Activated CD8-positive, alpha-beta memory T cell treated with anti-CD3 and anti-CD28 coated beads, Interleukin-2, amount 10 ng/mL, durations not matched to agents 7 days and 5 days (primary cell): ENCODE measurements at regions not wholly inside any gene's neighbourhood (a gene's known extent, or its start where the extent isn't known, plus 50 kb on each side); places are given as distances from the start of the nearest gene placed in this dataset.
"Not testable (repeated sequence)": the region's sequence is repeated elsewhere in the genome, so short reads cannot be mapped to it uniquely, and the experiment has no call there.

ENCODE experiments used
- ATAC-seq: fragments of 150-1000 bp; cut with Tn5 transposase; one replicate; pipeline ENCODE4 v1.10.0; 2021; ENCODE audit warnings: moderate library complexity
- CTCF ChIA-PET: fragments of 350-600 bp; sonication (Branson Sonifier 250); formaldehyde crosslinking; loops from one replicate; lab custom pipeline; 2021; ENCODE audit warnings: antibody characterized with exemption; lab: Charles Lee
- DNase-seq: peaks from one replicate; pipeline ENCODE4 v3.0.0-alpha.2; 2020
- H3K27ac Mint-ChIP-seq: one replicate; pipeline ENCODE4 v1.8.0; 2021; ENCODE audit warnings: mild to moderate bottlenecking, mixed read lengths
- H3K27me3 Mint-ChIP-seq: one replicate; pipeline ENCODE4 v1.8.0; 2021; ENCODE audit warnings: mixed read lengths
- H3K36me3 Mint-ChIP-seq: one replicate; pipeline ENCODE4 v1.8.0; 2021; ENCODE audit warnings: mild to moderate bottlenecking, mixed read lengths
- H3K4me1 Mint-ChIP-seq: one replicate; pipeline ENCODE4 v1.8.0; 2021; ENCODE audit warnings: mixed read lengths
- H3K4me3 Mint-ChIP-seq: one replicate; pipeline ENCODE4 v1.8.0; 2021; ENCODE audit warnings: mild to moderate bottlenecking, moderate library complexity, mixed read lengths
- H3K9me3 Mint-ChIP-seq: one replicate; pipeline ENCODE4 v1.8.0; 2022; ENCODE audit warnings: low read depth, mixed read lengths

DNA sequence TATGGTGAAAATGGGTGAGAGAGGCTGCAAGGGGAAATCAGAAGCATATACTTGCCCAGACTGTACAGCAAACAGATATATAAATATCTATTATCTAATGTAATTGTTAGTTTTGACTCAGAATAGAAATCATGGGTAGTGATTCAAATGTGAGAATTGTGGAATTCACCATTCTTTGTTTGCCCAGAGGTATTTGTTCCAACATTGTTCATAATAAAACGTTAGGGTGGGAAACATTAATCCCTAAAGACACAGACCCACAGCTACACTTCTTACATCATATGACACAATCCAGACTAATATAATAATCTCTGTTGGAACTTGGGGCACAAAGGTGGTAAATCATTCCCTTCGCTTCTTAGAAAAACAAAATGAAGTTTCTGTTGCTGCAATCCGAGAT is 646.5 kb upstream of the SLITRK6 start:
- H3K36me3 Mint-ChIP-seq, result no peaks in the 10 kb centered on the region
- CTCF ChIA-PET, result no interaction called here
- no peaks in the 10 kb centered on the region for H3K4me1 Mint-ChIP-seq

DNA sequence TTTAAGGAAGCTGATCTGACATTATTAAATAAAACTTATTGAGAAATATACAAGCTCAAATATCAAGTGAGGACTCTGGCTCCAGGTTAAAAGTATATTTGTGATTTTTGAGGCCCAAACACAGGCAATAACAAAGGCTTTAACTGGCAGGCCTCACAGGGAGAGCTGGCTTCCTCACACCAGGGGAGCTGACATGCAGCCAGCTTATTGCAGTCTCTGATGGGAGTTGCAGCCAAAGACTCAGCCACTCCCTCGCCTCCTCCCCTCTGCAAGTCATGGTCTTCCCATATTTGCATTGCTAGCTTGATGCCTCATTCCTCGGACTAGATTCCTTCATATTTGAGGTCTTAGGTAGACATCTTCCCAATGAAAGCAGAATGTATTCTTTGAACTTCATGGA is 647.1 kb upstream of the SLITRK6 start:
- CTCF ChIA-PET, result no interaction called here
- Mint-ChIP-seq H3K4me3 (no peak overlapping the region), H3K27ac (no peak overlapping the region), H3K4me1 (no peaks in the 10 kb centered on the region), H3K27me3 (no peaks in the 10 kb centered on the region), H3K9me3 (peaks cover 8% of the 10 kb centered on the region), H3K36me3 (no peaks in the 10 kb centered on the region)
- DNase-seq (no peak), ATAC-seq (no peak)

More for the DNA sequence above, 646.5 kb upstream of the SLITRK6 start:
- Mint-ChIP-seq H3K4me3 (no peak overlapping the region), H3K9me3 (peaks cover 8% of the 10 kb centered on the region), H3K27ac (no peak overlapping the region), H3K27me3 (no peaks in the 10 kb centered on the region)
- DNase-seq (no peak), ATAC-seq (no peak)

DNA sequence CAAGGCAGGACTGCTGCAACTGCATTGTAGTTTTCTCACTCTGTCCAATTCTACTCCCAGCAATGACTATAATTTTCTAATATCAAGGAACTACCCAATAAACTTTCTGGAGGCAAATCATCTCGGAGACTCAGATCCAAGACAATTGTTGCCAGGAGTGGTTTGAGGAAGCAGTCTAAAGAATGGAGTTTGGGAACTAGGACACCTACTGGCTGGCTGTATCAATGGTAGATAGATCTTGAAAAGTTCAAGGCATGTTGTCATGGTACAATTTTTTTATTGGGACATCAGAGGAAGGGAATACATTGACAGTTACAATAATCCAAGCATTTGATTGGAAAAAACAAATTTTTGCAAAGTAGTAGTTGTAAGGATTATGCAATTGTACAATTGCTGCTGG is 648.3 kb upstream of the SLITRK6 start:
- DNase-seq (no peak), ATAC-seq (no peak)
- H3K4me3 Mint-ChIP-seq, result no peak overlapping the region
- no peaks in the 10 kb centered on the region for H3K4me1 Mint-ChIP-seq
- no peak overlapping the region for H3K27ac Mint-ChIP-seq
- CTCF ChIA-PET, result no interaction called here
- H3K27me3 Mint-ChIP-seq, result no peaks in the 10 kb centered on the region
- H3K36me3 Mint-ChIP-seq, result no peaks in the 10 kb centered on the region
- peaks cover 8% of the 10 kb centered on the region for H3K9me3 Mint-ChIP-seq

DNA sequence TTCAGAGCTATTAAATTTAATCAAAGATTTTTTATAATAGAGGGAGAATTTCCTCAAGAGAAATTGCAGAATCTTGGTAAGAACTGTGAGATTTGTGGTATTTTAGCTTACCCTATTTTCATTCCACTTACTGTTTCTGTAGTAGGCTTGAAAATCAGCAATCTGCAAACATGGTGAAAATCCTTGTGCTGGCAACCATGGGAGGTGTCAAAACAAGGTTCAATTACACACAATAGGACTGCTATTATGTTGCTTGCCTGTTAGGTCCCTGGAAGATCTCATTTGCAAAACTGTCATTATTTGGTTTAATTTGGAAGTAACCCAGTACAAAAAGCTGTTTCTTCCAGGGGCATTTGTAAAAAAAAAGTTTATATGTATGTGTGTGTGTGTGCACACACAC is 662.8 kb upstream of the SLITRK6 start:
- no peaks in the 10 kb centered on the region for H3K4me1 Mint-ChIP-seq
- no peak overlapping the region for H3K4me3 Mint-ChIP-seq
- no peak for DNase-seq
- H3K27me3 Mint-ChIP-seq, result no peaks in the 10 kb centered on the region
- no peak overlapping the region for H3K27ac Mint-ChIP-seq
- no peaks in the 10 kb centered on the region for H3K36me3 Mint-ChIP-seq
- peaks cover 4% of the 10 kb centered on the region for H3K9me3 Mint-ChIP-seq
- no peak for ATAC-seq
- CTCF ChIA-PET, result no interaction called here

DNA sequence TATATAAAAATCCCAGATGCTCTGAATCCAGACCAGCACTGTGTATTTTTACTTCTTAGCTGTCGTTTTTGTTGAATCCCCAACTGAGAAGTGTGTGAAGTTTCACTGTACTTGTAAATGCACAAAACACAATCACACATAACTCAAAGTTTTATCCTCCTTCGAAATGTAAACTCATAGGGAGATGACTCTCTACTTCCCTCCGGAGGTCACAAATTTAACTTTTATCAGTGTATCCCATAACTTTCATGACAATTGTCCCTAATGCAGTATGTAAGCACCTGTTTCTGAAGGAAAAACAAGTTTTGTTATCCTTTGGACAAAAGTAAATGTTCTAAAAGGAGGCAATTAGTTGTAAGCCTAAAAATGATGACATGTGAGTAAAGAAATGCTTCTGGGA is 665.0 kb upstream of the SLITRK6 start:
- Mint-ChIP-seq H3K4me3 (no peak overlapping the region), H3K9me3 (peaks cover 4% of the 10 kb centered on the region), H3K4me1 (no peaks in the 10 kb centered on the region), H3K27ac (no peak overlapping the region), H3K36me3 (no peaks in the 10 kb centered on the region), H3K27me3 (no peaks in the 10 kb centered on the region)
- ATAC-seq, result no peak
- CTCF ChIA-PET, result no interaction called here
- no peak for DNase-seq

DNA sequence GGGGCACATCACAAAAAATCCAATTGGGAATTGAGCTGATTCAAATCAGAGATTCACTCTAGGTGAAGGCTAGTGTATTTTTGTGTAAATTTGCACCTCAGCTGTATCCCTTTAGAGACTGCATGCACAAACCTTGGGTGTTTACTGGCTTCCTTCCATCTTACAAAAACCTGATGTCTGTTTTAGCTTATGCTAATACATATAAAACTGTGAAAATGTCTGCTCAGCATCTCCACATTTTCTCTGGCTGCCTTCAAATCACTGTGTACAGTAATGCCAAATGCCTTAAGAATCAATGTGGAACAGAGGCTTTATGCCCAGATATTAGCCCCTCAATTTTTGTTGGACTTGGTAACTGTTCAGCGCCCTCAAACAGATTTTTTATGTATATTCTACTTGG is 675.8 kb upstream of the SLITRK6 start:
- CTCF ChIA-PET, result no interaction called here
- Mint-ChIP-seq H3K27me3 (no peaks in the 10 kb centered on the region), H3K4me3 (no peak overlapping the region), H3K27ac (no peak overlapping the region), H3K36me3 (no peaks in the 10 kb centered on the region), H3K9me3 (peaks cover 4% of the 10 kb centered on the region), H3K4me1 (no peaks in the 10 kb centered on the region)
- ATAC-seq, result no peak
- no peak for DNase-seq

DNA sequence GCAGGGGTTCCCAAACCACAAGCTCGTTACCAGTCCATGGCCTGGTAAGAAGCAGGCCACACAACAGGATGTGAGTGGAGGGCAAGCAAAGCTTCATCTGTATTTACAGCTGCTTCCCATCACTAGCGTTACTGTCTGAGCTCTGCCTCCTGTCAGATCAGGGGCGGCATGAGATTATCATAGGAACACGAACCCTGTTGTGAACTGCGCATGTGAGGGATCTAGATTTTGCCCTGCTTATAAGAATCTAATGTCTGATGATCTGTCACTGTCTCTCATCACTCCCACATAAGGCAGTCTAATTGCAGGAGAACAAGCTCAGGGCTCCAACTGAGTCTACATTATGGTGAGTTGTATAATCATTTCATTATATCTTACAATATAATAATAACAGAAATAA is 677.4 kb upstream of the SLITRK6 start:
- no peaks in the 10 kb centered on the region for H3K27me3 Mint-ChIP-seq
- ATAC-seq, result no peak
- no peak for DNase-seq
- H3K27ac Mint-ChIP-seq, result no peak overlapping the region
- H3K4me1 Mint-ChIP-seq, result no peaks in the 10 kb centered on the region
- peaks cover 1% of the 10 kb centered on the region for H3K9me3 Mint-ChIP-seq
- CTCF ChIA-PET, result no interaction called here
- H3K4me3 Mint-ChIP-seq, result no peak overlapping the region
- no peaks in the 10 kb centered on the region for H3K36me3 Mint-ChIP-seq

DNA sequence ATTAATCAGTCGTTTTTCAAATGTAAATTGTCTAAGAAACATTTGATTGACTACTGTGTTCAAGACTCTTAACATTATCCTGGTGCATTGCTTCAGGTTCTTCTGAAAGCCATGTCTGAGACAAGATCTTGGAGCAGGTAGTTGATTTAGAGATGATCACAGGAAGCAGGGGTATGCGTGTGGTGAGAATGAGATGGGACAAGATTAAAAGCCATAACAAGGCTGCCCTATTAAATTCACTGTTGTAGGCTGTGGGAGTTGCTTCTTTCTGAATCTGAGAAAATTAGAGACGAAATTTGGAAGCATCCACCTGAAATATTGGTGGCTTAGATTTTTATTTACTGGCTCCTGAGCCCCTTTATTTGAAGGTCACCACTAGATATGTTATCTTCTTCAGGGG is 687.4 kb upstream of the SLITRK6 start:
- CTCF ChIA-PET, result no interaction called here
- Mint-ChIP-seq H3K4me3 (no peak overlapping the region), H3K4me1 (no peaks in the 10 kb centered on the region), H3K9me3 (peaks cover 7% of the 10 kb centered on the region), H3K27ac (no peak overlapping the region), H3K27me3 (no peaks in the 10 kb centered on the region), H3K36me3 (no peaks in the 10 kb centered on the region)
- DNase-seq, result no peak
- ATAC-seq, result no peak

DNA sequence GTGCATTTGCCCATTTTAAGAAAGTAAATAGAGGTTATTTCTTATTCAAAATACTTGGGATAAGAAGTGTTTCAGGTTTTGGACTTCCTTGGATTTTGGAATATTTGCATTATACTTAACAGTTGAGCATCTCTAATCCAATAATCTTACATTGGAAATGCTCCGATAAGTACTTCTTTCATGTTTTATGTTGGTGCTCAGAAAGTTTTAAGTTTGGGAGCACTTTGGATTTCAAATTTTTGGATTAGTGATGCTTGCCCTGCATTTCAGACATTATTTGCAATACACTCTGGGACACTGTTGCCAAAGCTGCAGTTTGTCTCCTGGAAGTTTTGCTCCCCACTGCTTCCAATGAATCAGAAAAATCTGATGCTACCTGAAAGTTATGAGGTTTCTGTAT is 691.9 kb upstream of the SLITRK6 start:
- H3K36me3 Mint-ChIP-seq, result no peaks in the 10 kb centered on the region

DNA sequence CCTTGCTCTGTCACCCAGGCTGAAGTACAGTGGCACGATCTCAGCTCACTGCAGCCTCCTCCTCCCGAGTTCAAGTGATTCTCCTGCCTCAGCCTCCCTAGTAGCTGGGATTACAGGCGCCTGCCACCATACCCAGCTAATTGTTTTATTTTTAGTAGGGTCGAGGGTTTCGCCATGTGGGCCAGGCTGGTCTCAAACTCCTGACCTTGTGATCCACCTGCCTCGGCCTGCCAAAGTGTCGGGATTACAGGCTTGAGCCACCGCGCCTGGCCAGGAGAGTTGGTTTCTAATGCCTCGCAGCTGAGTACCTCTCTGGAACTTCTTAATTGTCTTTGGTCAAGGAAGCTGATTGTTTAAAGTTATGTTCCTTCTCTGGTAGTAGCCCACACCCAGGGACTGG is 702.7 kb upstream of the SLITRK6 start:
- H3K9me3 Mint-ChIP-seq, CTCF ChIA-PET, H3K4me3 Mint-ChIP-seq, ATAC-seq, H3K36me3 Mint-ChIP-seq, H3K27me3 Mint-ChIP-seq, DNase-seq, H3K4me1 Mint-ChIP-seq, H3K27ac Mint-ChIP-seq: not testable (repeated sequence)

More for the DNA sequence above, 691.9 kb upstream of the SLITRK6 start:
- CTCF ChIA-PET, result no interaction called here
- Mint-ChIP-seq H3K9me3 (peaks cover 4% of the 10 kb centered on the region), H3K4me1 (no peaks in the 10 kb centered on the region), H3K27ac (no peak overlapping the region), H3K27me3 (no peaks in the 10 kb centered on the region), H3K4me3 (no peak overlapping the region)
- ATAC-seq (no peak), DNase-seq (no peak)

DNA sequence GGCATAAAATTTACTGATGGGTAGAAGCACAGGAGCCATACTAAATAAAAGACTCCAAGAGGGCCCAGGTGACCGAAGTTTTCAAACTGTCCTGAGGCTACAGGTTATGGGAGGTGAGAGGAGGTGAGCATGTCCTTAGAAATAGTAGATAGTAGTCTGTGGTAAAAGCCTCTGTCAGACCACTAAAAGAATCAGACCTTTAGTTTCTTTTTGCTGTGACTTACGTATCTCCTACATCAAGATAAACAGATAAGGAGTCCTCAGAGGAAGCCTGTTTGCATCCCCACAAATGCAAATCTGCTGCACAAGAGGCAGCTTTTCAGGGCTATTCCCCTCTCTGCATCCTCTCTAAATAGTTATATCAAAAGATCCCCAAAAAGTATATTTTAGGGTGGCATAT is 711.6 kb upstream of the SLITRK6 start:
- Mint-ChIP-seq H3K36me3 (no peaks in the 10 kb centered on the region), H3K4me3 (no peak overlapping the region), H3K9me3 (peaks cover 9% of the 10 kb centered on the region), H3K27me3 (no peaks in the 10 kb centered on the region), H3K4me1 (no peaks in the 10 kb centered on the region), H3K27ac (no peak overlapping the region)
- no peak for ATAC-seq
- CTCF ChIA-PET, result interaction anchor here (0.5 kb wide), 1 partner anchor 54 kb away, joined by 3 read pairs; no protein-coding TSS in a partner anchor
- DNase-seq, result no peak

DNA sequence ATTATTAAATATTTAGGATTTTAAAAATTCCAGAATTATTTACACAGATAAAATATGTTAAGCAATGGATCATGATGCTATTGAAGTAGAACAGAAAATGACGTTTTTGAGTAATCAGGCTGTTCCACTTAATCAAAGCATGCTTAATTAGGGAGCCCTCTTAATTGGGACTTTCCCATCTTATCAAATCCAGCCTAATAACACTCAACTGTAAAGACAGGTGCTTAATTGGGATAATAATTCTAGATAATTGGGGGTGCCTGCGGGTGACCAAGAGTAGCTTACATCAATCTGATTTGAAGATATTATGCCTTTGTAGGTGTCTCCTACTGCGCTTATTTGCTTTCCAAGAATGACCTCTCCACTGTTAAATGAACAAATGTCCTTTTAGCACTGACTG is 742.2 kb upstream of the SLITRK6 start:
- H3K27ac Mint-ChIP-seq, result no peak overlapping the region
- H3K9me3 Mint-ChIP-seq, result peaks cover 4% of the 10 kb centered on the region
- H3K27me3 Mint-ChIP-seq, result no peaks in the 10 kb centered on the region
- DNase-seq (no peak), ATAC-seq (no peak)
- H3K36me3 Mint-ChIP-seq, result no peaks in the 10 kb centered on the region
- no peak overlapping the region for H3K4me3 Mint-ChIP-seq
- H3K4me1 Mint-ChIP-seq, result no peaks in the 10 kb centered on the region
- CTCF ChIA-PET, result no interaction called here

DNA sequence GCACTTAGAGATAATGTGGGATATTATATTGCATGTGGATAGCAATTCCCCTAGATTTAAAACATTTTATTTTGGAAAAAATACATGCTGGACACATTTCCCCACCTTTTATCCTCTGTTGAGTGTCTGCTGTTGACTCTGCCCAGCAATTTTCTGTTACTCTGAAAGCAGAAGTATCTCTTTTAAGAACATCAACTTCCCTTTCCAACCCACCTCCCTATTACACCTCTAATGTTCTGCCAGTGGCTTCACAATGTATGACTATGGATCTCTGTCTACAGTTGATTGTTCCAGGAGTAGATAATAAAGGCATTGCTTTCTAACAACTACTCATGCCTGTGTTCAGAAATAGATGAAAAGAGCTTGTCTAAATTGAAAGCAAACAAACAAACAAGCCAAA is 754.8 kb upstream of the SLITRK6 start:
- H3K36me3 Mint-ChIP-seq, result no peaks in the 10 kb centered on the region
- no peaks in the 10 kb centered on the region for H3K4me1 Mint-ChIP-seq
- H3K9me3 Mint-ChIP-seq, result peaks cover 10% of the 10 kb centered on the region
- ATAC-seq, result no peak
- CTCF ChIA-PET, result no interaction called here
- no peaks in the 10 kb centered on the region for H3K27me3 Mint-ChIP-seq
- no peak overlapping the region for H3K27ac Mint-ChIP-seq
- H3K4me3 Mint-ChIP-seq, result no peak overlapping the region
- DNase-seq, result no peak

DNA sequence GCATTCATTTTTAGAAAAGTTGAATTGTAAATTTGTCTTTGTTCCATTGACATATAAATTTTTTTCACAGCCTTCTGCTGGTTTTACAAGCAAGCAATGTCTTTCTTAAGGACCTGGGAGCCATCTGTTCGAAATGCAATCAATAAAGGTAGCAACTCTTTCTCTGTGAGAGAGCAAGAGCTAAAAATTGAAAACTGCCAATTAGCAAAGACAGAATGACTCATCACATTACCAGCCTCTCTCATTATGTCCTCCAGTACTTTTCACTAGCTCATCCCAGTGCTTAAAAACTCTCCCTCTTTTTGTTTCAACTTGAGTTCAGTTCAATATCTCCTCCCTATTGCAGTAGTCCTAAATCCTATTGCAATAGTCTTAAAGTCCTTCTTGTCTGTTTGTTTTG is 760.7 kb upstream of the SLITRK6 start:
- ATAC-seq (no peak), DNase-seq (no peak)
- Mint-ChIP-seq H3K27me3 (no peaks in the 10 kb centered on the region), H3K4me1 (no peaks in the 10 kb centered on the region), H3K27ac (no peak overlapping the region), H3K9me3 (peaks cover 8% of the 10 kb centered on the region), H3K36me3 (no peaks in the 10 kb centered on the region), H3K4me3 (no peak overlapping the region)
- CTCF ChIA-PET, result no interaction called here

DNA sequence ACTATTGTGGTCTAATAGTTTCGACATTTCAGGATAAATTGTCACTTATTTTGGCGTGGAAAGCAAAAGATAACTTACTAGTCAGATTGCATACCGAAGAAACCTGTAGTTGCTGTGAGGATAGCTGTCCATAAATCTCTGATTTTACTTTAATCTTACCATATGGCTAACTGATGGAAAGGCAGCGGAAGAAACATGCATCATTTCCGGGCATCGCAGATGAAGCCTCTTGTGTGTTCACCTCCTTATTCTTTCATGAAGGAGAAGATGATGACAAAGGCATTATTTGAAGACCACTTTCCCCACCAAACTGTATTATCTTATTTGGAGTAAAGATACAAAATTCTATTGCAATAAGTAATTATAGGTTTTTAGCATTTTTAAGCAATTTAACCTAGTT is 763.6 kb upstream of the SLITRK6 start:
- ATAC-seq (no peak), DNase-seq (no peak)
- Mint-ChIP-seq H3K36me3 (no peaks in the 10 kb centered on the region), H3K27ac (no peak overlapping the region), H3K27me3 (no peaks in the 10 kb centered on the region), H3K4me3 (no peak overlapping the region), H3K4me1 (no peaks in the 10 kb centered on the region), H3K9me3 (peaks cover 3% of the 10 kb centered on the region)
- CTCF ChIA-PET, result no interaction called here
